GM19238 (cell line): ENCODE measurements at regions not wholly inside any gene's neighbourhood (a gene's known extent, or its start where the extent isn't known, plus 50 kb on each side); places are given as distances from the start of the nearest gene placed in this dataset.

Source experiments
- DNase-seq: peaks from one replicate; pipeline ENCODE4 v3.0.0; 2011; ENCODE audit warnings: low spot score; ENCODE audit not compliant: insufficient read length

DNA sequence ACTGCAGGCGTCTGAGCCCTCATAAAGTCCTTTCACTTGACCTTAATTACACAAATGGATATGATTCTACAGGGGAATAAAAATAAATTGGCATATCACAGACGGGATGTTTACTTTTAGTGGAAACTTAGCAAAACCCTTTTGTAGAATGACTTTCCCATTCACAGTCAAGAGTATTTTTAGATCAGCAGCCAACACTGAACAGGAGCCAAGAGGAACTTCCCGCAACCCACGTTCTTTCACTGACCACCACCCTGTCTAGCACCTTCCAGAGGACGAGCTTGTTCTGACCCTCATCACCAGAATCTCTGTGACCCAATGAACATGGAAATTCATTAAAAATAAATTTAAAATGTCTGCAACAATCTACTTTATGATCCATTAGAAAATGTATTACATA lies 119.0 kb upstream of the SNTG2 start:
- DNase-seq, result no peak

DNA sequence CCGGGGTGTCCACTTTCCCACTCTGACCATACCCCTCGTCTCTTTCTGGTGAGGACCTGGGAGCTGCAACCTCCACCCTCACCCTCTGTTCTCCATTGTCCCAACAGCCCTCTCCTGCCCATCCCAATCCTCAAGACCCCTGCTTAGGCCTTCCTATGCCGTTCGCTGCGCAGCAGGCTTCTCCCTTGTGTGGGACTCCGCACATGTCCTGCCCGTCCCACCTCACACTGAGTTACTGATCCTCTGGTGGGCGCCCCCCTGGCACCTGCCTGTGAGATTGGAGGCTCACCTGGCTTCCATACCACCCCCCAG lies 119.5 kb upstream of the SNTG2 start:
- DNase-seq, result no peak

DNA sequence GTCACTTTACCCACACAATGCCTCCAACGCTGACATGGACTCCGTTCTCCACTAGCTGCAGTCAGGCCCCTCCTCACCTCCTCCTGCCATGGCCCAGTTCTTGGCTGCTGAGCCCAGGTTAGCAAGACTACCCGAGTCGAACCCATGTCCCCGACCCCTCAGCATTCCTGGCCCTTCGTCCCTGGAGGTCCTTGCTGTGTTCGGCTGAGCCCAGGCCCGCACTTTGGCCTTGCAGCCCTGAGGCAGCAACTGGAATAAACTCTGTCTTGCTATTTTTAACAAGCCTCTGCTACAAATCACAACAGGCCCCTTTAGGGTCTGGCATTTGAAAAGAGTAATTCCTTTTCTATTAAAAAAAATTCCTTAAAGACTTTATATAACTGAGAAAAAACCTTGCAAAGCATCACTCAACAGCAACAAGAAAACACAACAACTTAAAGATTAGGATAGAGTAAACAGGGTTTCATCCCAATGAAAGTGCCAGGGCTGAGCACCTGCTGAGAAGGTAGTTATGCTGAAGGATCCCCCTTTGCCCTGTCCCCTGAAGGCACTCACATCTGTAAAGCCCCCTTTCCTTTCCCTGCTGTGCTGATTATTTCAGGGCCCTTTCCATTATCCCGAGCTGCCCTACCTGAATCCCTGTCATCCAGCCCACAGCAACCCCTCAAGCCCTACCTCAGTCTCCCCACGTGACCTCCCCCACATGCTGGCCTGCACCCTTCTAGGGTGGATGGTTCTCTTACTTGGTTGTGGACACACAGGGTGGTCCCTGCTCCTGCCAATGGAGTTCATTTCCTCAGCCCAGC lies 120.0 kb upstream of the SNTG2 start:
- DNase-seq, result no peak

DNA sequence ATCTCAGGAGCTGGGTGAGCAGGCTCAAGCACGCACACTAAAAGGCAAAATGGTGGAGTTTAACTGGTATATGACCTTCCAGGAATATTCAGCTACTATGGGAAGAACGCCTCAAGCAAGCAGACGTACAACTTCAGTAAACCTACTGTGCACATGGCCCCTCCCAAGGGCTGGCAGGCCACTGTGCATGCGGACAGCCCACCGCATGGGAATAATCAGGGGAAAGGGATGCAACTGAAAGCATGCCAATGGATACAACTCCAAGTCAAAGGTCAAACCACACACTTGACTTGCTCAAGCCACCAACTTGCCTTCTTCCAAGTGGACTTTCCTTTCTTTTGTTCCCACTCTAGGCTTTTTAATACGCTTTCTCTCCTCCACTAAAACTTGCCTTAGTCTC lies 121.6 kb upstream of the SNTG2 start:
- DNase-seq, result no peak

DNA sequence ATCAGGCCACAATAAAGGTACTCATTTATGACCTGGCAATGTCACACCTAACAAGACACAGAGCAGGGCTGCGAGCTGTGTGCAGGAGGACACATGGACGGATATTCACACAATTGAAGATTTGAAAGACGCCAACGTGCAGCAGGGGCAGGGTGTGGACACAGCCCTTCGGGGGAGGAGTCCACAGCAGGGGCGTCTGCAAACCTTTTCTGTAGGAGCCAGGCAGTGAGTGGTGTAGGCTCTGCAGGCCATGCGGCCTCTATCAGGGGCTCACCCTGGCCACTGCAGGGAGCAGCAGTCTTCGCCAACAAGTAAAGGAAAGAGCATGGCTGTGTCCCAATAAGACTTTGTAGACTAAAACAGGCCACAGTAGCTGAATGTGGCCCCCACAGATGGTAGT lies 125.7 kb upstream of the SNTG2 start:
- DNase-seq, result no peak

DNA sequence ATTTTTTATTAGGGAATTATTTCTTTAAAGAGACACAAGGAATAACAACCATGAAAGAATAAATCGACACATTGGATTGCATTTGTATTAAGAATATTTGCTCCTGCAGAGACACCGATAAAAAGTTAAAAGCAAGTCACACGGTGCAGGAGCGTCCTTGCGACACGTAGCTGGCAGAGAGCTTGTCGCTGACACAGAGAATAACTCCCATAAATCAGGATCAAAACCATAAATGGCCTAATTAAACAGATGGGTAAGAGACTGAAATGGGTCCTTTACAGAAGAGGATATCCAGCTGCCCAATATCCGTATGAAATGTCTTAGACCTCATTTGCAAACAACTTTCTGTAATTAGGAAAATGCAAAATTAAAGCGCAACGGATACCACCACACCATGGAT lies 126.1 kb upstream of the SNTG2 start:
- no peak for DNase-seq

DNA sequence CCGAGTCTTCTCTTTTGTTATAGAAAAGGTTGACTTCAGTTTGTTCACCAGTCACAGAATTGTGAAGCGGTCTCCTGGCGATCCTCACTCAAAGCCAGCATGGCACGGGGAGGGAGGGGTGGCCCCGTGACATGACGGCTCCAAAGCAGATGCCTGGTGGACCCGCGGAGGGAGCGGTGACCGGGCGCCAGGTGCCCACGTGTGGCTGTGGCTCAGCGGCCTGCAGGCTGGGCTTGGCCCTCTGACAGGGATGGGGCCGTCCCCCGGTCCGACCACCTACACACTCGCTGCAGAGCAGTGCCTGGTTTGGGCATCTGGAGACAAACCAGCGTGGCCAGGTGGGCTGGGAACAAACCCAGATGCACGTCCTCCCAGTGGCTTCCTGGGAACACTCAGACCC lies 129.1 kb upstream of the SNTG2 start:
- DNase-seq, result no peak

DNA sequence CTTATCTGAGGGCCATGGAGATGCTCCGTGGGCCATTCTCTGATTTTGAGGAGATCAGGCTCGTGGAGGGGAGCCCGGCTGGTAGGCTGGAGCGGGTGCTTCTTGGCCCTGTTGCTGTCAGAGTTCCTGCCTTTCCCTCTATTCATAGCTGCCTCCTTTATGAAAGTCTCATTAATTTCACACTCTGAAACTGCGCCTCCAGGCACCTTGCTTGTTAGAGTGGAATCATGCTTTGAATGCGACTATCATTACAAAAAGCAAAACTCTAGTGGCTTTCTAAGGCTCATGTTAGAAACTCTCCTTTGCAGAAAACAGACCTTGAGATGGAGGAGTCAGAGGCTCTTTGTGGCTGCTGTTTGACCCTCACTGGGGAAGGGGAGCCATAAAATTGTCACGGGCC lies 131.0 kb upstream of the SNTG2 start:
- DNase-seq, result no peak

DNA sequence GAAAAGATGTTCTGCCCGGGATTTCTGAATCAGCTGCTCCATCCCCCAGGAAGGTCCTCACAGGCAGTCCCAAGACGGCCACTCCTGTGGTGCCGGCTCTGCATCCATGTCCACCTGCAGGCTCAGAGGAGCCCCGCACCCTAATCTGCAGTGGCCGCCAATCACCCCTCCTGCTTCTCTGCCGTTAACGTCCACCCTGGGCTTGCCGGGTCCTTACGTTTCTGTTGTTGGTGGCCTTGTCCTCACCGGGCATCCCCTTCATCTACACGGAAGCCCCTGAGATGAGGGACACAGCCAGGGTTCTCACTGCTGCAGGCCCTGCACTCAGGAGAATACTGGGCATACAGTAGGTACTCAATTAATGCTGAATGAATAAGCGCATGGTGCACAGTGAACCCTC lies 131.5 kb upstream of the SNTG2 start:
- no peak for DNase-seq

DNA sequence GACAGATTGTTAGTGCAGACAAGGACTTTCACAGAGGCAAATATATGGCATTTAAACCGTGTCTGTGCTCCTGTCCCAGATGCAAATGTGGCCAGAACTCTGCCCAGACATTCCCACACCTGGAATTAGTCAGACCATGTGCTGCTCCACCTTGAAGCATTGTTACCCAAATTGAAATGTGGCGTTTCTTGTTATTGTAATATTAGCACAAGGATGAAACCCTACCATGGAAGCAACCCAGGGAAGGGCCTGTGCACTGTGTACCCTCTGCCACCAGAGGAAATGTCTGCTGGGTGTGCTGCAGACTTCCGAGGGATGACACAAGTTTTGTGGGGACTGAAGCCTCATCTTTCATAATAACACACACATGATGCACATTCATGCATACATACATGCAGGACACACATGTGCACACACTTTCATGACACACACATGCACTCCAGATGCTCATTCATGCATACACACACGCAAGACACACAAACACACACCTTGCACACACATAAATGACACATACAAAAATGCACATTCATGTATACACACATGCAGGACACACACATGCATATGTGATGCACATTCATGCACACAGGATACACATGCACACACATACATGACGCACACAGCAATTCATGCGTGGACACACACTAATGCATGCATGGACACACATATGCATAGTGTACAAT lies 133.2 kb upstream of the SNTG2 start:
- no peak for DNase-seq

DNA sequence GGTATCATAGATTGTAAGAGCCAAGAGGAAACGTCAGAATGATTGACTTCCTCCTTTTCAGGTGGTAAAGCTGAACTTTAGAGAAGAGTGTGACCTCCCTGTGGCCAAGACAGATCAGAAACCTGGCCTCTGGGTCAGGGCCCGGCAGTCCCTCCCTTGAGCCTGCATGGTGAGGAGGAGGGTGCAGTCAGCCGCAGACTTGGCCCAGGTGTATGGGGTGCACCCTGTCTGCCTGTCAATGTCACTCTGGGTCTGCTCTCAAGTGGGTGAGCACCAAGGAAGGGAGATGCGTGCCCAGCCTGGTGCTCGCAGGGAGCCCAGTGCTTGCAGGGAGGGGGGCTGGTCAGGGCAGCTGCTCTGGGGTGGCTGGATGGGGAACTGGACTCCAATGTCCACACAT lies 134.4 kb upstream of the SNTG2 start:
- DNase-seq, result no peak

DNA sequence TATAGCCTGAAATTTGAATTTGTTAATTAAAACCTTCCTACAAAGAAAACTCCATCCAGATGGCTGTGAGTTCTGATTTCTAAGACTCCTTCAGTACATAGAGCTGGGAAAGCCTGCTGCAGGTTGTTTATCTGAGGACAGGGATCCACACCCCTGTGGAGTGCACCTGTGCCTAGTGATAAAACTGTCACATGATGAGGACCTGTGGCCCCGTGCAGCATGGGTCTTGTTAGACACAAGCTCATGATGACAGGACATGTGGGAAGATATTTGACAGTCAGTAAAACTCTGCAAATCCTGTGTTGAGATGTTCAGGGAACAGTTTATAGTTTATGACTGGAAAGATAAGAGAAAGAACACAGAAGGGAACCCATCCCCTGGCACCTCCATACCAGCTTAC lies 133.2 kb upstream of the TMEM18 start:
- DNase-seq, result no peak

DNA sequence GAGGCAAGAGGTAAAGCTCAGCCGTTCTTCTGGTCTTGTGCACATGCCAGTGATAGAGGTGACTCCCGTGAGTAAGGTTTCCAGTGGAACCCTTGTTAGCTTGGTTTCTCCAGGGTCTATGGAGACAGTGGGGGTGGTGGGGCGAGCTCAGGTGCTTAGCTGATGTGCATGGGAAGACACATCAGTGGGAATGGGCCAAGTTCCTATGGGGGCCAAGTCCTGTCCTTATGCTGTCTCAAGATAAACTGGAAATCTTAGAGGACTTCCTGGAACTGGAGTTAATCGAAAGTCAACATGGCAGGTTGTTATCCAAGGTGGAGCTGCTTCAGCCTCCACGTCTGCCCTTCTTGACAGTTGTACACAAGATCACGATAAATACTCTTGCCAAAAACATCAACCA lies 130.1 kb upstream of the TMEM18 start:
- no peak for DNase-seq

DNA sequence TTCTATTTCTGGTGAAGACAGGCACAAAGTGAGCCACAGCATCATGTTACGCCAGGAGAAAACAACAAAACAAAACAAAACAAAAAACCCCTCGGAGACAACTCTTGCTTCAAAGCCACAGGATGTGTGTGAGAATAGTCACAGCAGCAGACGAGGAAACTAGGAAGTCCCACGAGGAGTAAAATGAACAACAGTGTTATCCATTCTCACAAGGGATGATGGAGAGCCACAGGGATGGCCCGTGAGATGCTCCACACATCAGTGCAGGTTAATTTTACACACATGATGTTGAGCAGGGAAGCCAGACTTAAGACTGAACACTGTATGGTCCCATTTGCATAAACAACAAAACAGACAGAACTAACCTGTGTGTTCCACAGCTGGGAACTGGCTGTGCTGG lies 128.5 kb upstream of the TMEM18 start:
- no peak for DNase-seq

DNA sequence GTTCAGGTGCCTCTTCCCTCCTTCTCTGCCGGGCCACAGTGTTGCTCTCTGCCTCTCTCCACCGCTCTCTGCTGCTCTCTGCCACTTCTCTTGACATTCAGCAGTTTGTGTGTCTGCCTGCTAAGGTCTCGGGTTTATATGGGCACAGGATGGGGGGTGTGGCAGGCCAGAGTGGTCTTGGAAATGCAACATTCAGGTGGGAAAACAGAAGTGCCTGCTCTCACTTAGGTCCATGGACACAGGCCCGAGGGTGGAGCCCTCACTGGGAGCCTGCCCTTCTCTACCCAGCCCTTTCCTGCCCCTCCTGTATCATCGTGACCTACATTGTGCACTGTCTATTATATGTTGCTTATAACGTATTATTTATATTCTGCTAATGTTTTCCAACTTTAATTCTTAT lies 120.8 kb upstream of the TMEM18 start:
- no peak for DNase-seq

DNA sequence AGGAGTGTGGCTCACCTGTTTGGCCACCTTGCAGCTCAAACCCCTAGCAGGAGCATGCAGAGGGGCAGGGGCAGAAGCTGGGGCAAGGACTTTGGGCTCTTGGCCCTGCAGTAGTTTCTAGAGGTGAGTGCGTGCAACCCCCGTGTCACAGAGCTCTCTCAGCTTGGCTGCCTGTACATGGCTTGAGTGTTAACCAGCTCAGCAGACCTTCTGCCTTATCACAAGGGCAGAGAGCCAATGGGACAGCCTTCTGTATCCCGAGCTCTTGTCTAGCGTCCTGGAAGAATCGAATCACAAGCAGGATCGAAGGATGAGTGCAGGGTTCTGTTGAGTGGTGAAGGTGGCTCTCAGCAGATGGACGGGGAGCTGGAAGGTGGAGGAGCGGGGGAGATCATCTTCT lies 120.3 kb upstream of the TMEM18 start:
- DNase-seq, result no peak

DNA sequence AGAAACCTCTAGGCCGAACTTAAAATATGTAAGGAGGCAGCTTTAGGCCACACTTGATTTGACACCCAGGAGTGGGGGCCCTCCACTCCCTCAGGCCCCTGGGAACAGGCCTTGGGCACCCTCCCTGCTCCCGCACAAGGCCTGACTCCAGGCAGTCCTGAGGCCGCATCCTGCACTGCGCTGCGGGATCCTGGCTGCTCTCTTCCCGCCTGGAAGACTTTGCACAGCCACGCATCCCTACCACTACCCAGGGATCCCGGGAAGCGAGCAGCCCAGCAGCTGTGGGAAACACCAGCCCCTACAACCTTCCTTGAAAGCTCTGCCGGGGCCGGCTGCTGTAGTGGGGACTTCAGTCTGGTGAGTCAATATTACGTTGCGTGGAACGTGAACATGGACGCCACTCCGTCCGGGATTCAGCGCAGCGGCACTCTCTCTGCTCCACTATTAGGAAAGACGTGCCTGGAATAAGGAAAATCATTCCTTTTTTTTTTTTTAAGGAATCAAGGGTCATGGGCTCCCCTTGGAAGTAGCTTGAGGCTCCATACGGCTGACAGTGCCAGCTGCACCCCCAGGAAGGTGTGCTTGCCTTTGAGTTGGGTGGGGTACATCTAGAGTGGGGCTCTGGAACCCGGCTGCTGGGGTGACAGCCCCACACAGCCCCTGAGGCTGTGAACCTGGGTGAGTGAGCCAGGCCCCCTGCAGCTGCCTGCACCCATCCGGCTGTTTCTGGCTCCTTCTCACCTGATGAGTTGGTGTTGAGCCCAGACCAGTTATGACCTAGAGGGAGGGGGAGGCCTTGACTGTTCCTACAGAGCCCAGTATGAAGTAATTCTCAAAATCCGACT lies 119.2 kb upstream of the TMEM18 start:
- no peak for DNase-seq

DNA sequence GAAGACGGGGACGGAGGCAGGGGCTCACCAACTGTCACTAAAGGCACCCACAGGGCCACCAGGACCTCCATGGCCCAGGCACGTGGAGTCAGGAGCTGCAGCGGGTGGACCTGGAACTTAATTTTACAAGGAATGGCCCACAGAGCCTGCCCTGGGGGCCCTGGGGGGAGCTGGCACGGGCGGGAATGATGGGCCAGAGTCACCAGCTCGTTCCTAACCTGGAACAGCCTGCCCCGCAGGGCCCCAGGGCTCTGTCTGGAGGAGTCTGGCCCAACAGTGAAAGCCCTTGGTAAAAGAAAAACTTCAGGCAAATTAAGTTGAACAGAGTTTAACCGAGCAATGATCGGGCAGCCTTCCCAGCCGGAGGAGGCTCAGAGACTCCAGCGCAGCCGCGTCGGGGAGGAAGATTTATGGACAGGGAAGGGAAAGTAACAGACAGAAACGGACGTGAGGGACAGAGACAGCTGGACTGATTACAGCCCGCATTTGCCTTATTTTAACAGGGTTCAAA lies 118.4 kb upstream of the TMEM18 start:
- DNase-seq, result no peak

DNA sequence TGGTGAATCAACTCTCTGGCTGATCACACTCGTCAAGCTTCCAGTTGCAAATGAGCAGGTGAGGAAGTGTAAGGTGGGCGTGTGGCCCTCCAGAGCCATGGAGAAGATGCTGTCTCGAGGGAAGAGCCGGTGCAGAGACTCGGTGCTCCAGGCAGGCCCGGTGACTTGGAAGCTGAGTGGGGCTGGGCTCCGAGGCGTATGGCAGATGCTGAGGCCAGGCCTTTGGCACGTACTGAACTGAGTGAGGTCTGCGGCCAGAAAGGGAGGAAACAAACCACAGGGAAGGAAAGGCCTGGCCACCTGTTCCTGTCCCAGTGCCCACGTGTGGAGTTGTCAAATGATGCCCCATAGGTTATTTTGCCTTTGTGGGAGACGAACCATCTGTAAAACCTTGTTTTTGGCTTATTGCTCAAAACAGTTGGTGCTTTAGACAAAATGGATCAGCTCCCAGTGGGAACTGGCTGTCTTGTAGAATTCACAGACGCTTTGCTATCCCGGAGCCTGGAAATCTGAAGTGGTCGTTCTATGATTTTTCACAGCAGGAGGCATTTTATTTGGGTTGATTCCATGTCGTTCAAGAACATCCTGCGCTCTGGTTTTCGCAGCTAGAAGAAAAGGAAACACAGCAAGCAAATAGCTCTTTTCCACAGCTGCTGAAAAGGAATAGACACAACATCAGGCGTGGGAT lies 117.5 kb upstream of the TMEM18 start:
- no peak for DNase-seq

DNA sequence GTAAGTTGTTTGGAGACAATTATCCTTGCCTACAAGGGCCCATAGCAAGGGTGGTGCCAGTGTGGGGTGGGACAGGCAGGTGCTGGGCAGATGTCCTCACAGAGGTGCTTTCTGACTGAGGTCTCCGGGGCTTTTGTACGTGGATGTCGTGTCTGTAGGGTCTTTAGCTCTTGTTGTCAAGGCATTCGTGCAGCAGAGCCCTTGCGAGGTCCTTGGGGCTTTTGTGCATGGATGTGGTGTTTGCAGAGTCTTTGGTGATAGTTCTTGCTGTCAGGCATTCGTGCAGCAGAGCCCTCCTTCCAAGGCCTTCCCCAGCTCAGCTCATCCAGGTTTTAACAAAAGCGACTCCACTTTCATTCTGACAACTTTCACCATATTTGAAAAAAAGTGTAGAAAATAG lies 116.0 kb upstream of the TMEM18 start:
- DNase-seq, result no peak

DNA sequence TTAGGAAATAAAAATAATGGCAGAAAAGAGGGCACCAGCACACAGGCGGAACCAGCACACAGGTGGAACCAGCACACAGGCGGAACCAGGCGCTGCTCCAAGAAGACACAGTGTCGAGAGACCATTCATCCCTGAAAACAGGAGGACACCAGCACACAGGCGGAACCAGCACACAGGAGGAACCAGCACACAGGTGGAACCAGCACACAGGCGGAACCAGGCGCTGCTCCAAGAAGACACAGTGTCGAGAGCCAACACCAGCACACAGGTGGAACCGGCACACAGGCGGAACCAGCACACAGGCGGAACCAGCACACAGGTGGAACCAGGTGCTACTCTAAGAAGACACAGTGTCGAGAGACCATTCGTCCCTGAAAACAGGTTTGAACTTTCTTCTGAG lies 115.5 kb upstream of the TMEM18 start:
- no peak for DNase-seq
